GM19467 (cell line): ENCODE measurements at regions not wholly inside any gene's neighbourhood (a gene's known extent, or its start where the extent isn't known, plus 50 kb on each side); places are given as distances from the start of the nearest gene placed in this dataset.

ENCODE experiments used
- ATAC-seq: cut with Tn5 transposase; IDR thresholded peaks from one replicate; pipeline ENCODE4 v1.9.1; 2021; ENCODE audit warnings: mild to moderate bottlenecking, moderate library complexity; ENCODE audit not compliant: unreplicated experiment

DNA sequence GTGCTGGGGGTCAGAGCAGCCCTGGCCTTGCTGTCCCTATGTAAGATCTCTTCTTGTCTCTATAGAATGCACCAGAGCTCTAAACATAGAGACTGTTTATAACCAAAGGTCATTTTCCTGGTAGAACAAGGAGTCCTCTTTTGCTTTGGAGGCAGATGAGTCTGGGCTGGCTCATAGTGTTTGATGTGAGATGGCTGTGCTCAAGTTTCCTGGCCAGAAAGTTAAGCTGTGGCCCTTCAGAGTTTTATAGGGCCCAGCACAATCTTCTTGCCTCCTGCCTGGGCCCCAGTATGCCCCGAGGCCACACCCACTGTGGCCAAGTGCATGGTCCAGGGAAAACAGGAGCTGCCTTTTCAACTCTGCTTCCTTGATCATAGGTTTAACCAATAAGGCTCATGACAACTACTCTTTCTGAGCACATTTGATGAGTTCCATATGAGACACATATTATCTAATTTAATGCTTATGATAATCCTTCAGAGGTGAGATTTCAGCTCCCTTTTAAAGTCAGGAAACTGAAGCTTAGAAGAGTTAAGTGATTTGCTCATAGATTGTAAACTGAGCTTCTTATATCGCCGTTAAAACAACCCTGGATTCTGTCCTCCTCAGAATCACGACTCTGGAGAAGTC is 66.3 kb downstream of the MYCN start:
- ATAC-seq: no peak

DNA sequence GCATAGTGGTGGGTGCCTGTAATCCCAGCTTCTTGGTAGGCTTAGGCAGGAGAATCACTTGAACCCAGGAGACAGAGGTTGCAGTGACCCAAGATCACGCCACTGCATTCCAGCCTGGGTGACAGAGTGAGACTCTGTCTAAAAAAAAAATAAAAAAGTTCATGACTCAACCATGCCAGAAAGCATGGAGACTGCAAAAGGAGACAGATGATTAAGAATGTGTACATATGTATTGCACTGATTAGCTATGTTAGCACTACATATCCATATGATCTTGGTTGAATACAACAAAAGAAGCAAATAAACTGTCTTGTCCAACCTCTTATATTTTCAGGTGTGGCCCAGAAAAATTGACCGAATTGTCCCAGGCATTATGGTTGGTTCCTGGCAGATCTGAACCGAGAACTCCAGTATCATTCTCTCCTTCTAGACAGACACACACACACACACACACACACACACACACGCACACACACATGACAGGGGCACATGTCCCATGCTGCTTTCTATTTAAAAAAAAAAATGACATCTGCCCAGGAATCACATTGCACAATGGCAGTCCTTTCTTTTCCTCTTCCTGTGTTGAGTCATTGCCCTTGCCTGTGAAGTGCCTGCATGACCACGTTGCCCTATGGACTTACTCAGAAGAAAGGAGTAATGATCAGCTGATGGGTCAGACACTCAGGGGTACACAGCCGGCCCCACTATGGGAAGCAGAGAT is 65.6 kb downstream of the MYCN start:
- no peak for ATAC-seq

DNA sequence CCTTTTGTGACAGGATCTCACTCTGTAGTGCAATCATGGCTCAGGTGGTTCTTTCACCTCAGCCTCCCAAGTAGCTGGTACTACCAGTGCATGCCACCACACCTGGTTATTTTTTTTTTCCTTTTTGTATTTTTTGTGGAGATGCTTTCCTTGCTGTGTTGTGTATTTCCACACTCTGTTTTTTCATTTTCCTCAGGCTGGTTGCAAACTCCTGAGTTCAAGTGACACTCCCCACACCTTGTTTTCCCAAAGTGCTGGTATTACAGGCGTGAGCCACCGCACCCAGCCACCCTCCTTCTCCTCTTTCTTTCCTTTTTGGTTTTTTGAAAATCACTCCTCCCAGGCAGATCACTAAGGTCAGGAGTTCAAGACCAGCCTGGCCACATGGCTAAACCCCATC is 65.0 kb downstream of the MYCN start:
- no peak for ATAC-seq

DNA sequence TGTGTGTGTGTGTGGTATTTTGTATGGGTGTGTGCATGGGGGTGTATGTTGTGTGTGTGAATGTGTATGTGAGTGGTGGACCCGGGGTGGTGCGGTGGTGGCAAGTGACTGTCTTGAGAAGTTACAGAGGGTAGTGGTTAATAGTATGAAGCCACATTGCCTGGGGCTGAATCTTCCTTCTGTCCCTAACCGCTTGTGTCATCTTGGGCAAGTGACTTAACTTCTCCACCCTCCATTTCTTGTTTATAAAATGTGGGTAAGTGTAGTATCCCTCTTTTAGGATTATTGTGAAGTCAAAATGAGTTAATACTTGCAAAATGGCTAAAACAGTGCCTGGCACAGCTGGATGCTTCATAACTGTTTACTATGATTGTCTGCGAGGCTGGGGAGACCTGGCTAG is 63.5 kb downstream of the MYCN start:
- no peak for ATAC-seq

DNA sequence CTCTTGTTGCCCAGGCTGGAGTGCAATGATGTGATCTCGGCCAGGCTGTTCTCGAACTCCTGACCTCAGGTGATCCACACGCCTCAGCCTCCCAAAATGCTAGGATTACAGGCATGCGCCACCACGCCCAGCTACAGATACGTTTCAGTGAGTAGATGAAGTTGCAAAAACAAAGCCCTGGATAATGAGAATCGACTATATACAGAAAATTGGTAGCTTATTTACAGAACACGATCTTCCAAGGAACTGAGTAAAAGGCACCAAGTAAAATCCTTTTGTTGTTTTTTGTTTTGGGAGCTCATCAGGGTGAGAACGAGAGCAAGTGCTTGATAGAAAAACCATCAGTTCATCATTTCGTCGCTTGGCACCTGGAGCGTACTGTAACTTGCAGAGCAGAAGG is 62.8 kb downstream of the MYCN start:
- no peak for ATAC-seq

DNA sequence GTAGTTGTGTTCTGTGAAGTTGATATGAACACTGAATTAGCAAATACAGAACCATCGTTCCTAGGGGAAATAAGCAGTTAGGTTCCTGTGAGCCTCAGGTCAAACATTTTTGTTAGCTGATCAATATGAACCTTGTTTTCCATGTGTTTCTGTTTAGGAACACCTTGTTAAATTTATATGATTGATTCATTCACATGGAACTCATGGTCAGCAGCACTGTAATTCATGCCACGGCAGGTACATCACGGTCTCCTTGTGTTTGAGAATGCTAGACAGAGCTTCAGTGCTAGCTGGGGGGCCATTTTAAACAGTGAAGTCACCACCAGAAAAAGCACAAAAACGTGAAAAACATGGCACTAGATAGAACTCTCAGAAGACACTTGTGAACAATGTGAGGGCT is 62.2 kb downstream of the MYCN start:
- ATAC-seq: no peak

DNA sequence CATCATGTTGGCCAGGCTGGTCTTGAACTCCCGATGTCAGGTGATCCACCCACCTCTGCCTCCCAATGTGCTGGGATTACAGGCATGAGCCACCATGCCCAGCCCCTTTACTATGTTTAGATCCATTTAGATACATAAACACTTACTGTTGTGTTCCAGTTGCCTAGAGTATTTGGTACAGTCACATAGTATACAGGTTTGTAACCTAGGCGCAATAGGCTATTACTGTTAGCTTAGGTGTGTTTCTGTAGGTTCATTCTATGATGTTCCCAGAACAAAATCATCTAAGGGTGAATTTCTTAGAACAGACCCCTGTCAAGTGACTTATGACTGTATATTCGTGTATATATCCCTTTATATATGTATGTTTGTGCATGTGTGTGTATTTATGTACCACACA is 61.8 kb downstream of the MYCN start:
- no peak for ATAC-seq

DNA sequence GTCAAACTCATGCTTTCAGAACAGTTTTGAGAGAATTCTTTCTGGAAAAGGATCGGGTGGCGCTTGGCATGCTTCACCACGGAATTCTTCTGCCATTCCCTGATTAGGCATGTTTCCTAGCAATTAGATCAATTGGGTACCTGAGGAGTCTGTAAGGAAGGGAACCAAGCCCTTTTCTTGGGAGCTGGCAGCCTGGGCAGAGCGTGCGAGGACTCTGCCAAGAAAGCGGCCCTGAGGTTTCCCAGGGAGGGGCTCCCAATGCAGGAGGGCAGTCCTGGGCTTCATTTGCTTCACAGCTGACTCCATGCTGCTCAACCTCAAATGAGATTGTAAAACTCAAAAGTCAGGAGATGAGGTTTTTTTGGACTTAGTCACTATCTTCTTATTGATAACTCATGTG is 60.3 kb downstream of the MYCN start:
- ATAC-seq: no peak

DNA sequence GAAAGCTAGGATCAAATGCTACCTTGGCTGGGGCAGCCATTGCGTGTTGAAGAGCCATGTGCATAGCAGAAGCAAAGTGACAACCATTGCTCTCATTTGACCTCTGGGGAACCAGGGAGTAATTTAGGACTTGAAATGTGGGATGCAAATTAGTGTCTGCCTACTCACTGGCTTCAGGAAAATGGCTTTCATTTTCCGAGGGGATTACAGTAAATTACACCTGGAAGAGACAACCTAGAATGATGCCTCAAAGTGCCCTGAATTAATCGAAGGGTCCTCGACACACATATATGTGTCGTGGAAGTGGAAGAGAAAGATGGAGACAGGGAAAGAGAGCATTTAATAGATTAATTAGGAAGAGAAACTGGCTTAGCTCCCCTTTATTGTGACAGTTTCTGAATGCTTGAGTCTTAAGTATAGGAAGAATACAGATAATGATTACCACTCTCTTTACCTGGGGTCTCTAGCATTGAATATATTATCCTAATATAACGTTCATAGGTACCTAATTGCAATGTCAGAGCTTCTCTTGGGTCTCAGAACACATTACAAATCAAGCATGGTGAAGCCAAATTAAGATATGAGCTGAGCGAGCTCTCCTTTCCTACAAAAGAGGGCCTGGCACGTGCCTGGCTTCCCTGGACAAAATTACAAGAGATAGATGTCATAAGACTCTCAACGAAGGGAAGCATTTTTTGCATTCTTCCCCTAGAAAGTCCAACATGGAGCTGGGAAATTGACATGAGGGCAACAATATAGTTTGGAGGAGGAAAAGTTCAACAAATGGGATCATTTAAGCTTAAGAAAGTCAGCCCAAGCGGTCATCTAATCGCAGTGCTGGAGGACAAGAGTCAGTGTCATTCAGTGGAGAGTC is 59.5 kb downstream of the MYCN start:
- ATAC-seq: no peak

DNA sequence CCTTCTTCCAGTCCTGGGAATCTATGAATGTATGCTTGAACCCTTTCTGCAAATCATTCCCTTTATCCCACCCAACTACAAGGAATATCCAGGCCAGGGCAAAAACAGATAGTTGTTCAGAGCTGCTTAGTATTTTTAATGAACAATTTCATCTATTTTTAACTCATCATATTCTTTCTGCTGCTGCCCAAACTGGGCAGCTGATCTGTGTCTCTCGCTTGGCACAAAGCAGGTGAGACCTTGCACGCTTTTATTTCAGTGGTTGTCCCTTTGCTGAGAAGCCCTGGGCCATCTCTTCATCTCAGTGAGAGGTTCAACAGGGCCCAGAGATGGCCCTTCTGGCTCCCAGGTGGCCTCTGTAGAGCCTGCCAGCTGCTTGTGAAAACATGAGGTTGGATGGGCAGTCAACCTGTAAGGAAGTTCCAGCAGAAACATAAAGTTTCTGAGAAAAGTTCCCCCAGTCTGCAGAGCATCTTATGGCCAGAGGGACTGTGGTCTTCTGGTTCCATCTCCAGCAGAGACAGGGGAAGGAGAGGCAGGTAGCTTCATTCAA is 57.5 kb downstream of the MYCN start:
- ATAC-seq: no peak

DNA sequence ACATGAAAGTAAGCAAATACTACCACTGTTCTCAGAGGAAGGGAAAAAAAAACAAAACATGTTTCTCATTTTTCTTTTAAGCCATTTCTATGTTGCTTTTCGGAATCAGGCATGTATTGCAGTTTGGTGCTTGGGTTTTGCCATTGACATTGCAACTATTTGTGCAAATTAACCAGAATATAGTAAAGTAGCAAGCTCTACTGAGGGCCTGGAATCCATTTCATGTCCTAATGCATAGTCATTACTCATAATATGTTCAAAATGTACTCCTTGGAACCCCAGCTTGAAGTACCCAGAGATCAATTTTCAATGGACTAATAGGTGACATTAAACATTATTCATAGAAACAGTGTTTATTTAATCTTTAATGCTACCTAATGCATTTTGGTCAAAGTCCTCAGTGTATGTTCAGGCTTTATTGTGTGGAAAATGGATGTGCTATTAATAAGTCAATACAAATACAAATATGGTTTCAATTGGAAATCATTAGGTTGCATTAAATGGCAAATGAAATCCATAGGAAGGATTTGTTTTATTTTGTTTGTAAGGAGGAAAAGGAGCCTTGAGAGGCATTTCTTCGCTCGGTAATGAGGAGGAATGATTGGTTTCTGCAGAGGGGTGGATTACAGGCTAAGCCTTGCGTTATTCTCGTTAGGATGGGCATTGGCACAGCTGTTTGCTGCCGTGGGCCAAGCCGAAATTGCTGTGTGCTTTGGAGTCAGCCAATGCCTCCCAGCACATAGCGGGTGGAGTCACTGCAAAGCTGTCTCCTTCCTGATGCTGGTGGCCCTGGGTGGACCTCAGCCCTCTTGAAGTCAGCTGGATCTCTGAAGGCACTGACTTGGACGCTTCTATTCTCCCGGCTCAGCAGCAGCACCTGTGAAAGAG is 56.4 kb downstream of the MYCN start:
- ATAC-seq: no peak
